M059J (cell line): ENCODE measurements at regions not wholly inside any gene's neighbourhood (a gene's known extent, or its start where the extent isn't known, plus 50 kb on each side); places are given as distances from the start of the nearest gene placed in this dataset.
"Not testable (repeated sequence)": the region's sequence is repeated elsewhere in the genome, so short reads cannot be mapped to it uniquely, and the experiment has no call there.

Experiments used
- DNase-seq: peaks from one replicate; pipeline ENCODE4 v3.0.0-alpha.2; 2012; ENCODE audit warnings: low read depth

- not testable (repeated sequence) for DNase-seq
Measured at GRCh38 chr16:88148078-88148477, 196.8 kb downstream of the BANP start.

- DNase-seq, result not testable (repeated sequence)
Measured at GRCh38 chr16:88148682-88149081, 197.4 kb downstream of the BANP start.

- not testable (repeated sequence) for DNase-seq
Measured at GRCh38 chr16:88149158-88149603, 197.9 kb downstream of the BANP start.

- not testable (repeated sequence) for DNase-seq
Measured at GRCh38 chr16:88149663-88150062, 198.4 kb downstream of the BANP start.

GRCh38 chr16:88150456-88151128, 199.4 kb downstream of the BANP start:
- not testable (repeated sequence) for DNase-seq

GRCh38 chr16:88151129-88151499, 199.9 kb downstream of the BANP start:
- not testable (repeated sequence) for DNase-seq

- not testable (repeated sequence) for DNase-seq
Measured at GRCh38 chr16:88151859-88152843, 200.9 kb downstream of the BANP start.

- DNase-seq, result not testable (repeated sequence)
Measured at GRCh38 chr16:88152879-88153278, 201.6 kb downstream of the BANP start.

- DNase-seq, result not testable (repeated sequence)
Measured at GRCh38 chr16:88153516-88153915, 202.3 kb downstream of the BANP start.

- DNase-seq, result not testable (repeated sequence)
Measured at GRCh38 chr16:88154886-88155285, 203.7 kb downstream of the BANP start.

GRCh38 chr16:88155681-88156080, 204.4 kb downstream of the BANP start:
- DNase-seq, result not testable (repeated sequence)

- not testable (repeated sequence) for DNase-seq
Measured at GRCh38 chr16:88156640-88157283, 205.5 kb downstream of the BANP start.

- not testable (repeated sequence) for DNase-seq
Measured at GRCh38 chr16:88157686-88158085, 206.5 kb downstream of the BANP start.

GRCh38 chr16:88158256-88159045, 207.2 kb downstream of the BANP start:
- DNase-seq, result not testable (repeated sequence)

GRCh38 chr16:88159046-88159896, 208.0 kb downstream of the BANP start:
- not testable (repeated sequence) for DNase-seq

- not testable (repeated sequence) for DNase-seq
Measured at GRCh38 chr16:88159897-88160335, 208.7 kb downstream of the BANP start.

- DNase-seq, result not testable (repeated sequence)
Measured at GRCh38 chr16:88161191-88161590, 210.0 kb downstream of the BANP start.

- not testable (repeated sequence) for DNase-seq
Measured at GRCh38 chr16:88161623-88162275, 210.5 kb downstream of the BANP start.

GRCh38 chr16:88162778-88163177, 211.5 kb downstream of the BANP start:
- not testable (repeated sequence) for DNase-seq
